Stimulated activated CD4-positive, alpha-beta T cell treated with anti-CD3 and anti-CD28 coated beads, Interleukin-15, amount 100 ng/mL, for 48 hours (primary cell): ENCODE measurements at regions not wholly inside any gene's neighbourhood (a gene's known extent, or its start where the extent isn't known, plus 50 kb on each side); places are given as distances from the start of the nearest gene placed in this dataset.

ENCODE experiments used
- DNase-seq, 2 donors: peaks; one replicate each; pipeline ENCODE4 v3.0.0-alpha.2; 2020; ENCODE audit warnings: low read depth in 2 of 2

DNA sequence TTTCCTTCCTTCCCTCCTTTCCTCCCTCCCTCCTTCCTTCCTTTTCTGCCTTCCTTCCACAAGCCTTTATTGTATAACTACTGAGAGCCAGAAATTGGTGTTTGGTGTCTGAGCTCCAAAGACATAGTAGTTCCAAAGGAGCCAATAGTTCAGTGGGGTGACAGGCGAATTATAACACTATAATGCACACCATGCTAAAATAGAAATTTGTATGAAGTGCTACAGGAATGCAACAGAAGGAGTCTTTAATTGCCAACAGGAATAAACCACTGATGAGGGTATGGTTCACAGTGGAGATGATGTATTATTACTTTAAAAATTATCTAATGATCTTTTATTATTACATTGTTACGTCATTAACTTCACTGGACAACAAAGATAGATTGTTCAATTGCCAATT is 158.8 kb upstream of the SP8 start:
- no peak for DNase-seq

DNA sequence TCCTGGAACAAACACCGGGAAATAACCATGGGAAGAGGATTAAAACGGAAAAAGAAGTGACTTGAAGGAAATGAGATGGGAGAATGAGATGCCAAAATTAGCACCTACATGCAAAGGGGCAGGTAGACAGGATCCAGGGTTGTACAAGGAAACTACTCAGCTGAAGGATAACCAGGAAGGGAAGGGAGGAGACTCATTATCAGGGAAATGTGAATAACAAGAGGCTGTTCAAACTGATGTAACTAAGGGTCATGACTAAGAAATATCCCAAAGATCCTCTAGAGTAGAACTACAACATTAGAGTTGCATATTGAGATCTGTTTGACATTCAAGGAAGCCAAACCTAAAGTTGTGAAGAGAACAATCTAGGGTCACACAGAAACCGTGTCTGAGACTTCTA is 166.2 kb upstream of the SP8 start:
- DNase-seq: no peak

DNA sequence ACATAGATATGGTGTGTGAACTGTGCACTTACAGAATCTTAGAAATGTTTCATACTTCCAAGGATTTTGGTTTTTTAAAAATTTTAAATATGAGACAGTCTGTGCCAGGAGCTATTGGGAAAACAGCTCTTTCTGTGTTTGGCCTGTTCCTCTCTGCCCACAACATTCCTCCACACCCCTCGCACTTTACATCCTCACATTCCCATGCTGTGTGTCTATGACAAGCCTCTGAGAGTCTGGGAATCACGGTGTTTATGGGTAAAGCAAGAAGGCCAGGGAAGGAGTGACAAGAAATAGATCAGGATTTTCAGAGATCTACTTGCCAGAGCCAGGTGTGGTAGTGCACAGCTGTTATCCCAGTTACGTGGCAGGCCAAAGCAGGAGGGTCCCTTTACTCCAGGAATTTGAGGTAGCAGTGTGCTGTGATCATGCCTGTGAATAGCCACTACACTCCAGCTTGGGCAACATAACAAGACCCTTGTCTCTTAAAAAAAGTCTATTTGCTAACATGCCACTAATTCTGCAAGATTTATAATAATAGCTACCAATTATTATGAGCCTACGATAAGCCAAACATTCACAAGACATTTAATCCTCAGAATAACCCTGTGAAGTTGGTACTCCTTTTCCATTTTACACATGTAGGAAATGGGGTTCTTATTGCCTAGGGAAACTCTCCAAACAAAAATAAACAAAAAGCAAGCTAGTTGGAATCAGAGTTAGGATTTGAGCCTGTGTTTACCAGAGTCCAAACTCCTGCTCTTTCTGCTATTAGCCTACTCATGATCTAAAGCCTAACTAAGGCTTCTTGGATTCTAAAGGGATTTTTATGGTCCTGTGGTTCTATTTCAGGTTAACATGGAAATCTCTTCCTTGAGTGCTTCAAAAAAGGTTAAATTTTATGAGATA is 168.3 kb upstream of the SP8 start:
- no peak for DNase-seq

DNA sequence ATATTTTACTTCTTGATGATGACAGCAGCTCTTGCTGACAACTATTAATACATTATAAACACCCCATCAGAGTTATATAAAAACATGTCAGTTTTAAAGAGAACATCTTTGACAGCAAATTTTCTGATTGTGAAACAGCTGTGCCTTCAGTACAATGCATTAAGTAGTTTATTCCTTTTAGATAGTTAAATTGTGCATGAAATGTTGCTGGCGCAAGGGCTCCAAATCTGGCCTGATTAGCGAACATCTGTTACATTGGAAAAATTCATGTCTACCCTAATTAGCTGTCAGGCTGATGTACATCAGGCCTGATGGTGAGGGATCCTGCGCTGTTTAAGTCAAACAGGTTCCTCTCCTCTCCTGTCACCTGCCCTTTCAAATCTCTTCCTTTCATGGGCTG is 171.9 kb upstream of the SP8 start:
- no peak for DNase-seq

DNA sequence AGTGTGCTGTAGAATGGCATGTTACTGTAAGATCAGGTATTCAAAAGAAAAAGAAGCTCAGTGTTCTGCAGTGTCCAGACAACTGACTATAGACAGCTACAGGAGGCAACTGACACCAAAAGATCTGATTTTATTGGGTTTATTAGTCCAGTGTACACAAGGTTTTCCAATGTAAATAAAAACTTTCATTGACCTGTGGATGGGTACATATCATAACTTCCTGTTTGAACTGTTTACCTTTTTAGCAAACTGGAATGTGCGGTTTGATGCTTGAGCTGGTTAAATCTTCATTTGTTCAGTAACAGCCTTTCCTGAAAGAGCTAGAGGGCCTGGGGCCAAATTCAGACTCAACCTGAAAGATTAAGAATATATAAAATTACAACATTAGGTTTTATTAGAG is 172.6 kb upstream of the SP8 start:
- DNase-seq: no peak

DNA sequence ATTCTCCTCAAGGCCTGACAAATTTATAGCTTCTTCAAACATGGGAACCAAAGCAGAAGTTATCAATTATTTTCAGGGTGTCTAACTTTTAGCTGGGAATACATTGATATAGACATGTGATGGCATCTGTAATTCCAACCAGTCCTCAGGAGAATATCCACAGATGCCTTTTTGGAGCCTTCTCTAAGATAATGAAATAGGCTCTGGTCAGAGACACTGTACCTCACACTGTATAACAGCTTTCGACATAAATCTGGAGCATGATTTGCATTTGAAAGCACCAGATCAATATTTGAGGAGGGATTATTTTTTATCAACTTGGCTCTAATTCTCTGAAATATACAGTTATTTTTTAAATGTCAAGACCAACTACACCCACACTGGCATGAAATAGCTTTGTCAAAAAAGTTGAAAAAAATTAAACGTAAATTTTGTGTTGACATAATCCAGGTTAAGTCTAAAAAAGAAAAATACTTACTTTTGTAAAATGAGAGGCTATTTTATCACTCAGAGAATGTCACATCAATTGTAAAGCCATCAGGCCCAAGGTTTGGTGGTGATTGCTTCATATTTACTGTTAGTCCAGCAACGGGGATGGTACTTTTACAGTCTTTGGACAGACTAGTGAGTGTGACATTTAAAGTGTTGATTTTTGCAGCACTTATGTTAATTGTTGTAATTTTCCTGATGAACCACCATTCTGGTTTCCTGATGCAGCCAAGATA is 177.0 kb upstream of the SP8 start:
- DNase-seq: no peak

DNA sequence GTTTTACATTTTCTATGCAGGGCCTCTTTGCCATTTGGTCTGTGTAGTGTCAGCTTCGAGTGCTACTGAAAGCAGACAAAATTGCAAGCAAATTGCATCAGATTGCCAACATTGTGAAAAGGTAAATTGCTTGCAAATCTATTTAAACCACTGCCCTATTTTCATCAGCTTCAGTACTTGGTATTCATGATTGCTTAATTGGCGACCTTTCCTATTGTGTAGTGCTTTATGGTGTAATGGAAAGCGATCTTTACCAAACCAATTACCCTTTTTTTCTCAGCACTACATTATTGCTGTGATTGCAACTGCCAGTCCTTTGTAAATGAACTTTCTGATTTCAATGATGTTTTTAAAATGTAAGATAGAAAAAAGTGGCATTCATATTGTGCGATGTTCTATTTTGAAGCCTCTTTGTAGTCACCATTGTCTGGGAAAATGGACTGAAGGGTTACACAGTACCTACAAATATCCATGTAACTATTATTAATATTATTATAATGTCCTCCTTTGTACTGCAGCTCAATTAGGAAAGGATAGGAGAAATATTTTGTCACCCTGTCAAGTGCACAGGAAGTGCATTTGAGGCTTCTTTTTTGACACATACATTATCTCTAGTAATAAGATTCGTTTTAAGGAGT is 177.7 kb upstream of the SP8 start:
- no peak for DNase-seq

DNA sequence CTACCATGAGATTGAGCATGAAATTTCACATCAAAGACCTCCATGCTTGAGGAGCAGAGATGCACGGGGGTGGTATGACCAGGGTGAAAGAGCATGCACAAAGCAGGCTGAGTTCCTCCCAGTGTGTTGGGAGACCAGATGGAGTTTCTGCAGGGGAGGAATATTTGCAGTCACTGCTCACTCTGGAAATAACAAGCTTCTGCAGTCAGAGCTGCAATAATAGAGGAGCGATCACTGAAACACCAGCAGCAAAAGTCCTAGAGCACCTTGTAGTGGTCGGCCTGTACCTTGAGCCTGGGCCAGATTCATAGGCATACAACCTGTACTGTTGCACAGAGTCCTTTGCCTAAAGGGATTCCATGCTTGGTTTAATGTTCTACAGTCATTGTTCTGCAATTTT is 184.5 kb upstream of the SP8 start:
- no peak for DNase-seq

DNA sequence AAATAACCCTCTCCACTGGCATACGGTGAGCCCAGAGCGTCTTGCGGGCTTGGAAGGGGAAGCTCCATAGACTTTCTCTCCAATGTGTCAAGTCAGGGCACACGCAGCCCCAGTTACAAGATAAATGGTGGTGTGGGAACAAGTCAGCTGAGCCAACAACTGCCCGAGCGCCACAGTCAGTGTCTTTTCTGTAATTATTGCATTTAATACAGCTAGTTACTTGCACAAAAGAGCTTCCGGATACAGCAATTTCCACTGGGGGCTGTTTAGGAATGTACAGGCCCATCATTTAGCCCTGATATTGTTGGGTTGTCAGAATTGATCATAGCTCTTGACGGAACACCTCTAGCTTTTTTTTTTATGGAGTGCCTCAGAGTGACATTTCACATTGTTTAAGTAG is 193.5 kb upstream of the SP8 start:
- DNase-seq: no peak

DNA sequence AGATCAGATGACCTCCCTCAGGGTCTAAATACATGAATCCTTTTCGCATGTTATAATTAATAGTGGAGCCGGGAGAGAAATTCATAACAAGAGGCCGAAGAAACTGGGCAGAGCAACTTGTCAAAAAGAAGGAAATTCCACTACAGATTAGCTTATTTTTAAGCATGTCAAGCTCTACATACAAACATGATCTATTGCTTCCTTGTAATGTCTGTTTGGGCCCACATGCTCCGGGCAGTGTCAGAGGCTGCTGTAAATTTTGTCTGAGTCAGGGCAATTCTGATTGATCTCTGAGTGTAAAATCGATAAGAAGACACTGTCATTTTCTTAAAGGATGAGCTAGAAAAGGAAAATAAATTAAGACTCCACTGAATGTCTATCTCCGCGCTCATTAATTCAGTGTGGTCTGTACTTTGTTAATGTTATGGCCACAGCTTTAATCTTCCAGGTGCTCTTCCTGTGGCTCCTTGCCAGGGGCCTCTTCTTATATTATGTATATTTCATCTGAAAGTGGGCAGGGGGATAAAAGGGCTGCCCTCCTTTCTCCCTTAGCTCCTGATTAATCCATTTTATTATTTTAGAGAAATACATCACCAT is 194.1 kb upstream of the SP8 start:
- no peak for DNase-seq

DNA sequence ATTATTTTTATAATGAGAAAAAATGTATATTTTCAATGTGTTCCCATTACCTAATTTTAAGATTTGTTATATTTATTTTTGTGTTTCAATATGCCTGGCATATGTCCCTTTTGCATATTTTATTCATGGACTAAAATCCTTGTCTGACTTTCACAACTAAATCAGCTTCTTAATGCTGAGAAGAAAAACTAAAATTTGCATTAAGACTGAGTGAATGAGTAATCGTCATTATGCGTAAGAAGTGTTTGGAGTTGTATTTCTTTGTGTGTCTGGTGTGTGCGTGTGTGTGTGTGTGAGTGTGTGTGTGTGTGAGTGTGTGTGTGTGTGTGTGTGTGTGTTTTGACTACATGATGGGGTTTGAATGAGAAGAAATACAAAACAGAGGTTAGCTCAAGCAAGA is 201.7 kb upstream of the SP8 start:
- DNase-seq: no peak

DNA sequence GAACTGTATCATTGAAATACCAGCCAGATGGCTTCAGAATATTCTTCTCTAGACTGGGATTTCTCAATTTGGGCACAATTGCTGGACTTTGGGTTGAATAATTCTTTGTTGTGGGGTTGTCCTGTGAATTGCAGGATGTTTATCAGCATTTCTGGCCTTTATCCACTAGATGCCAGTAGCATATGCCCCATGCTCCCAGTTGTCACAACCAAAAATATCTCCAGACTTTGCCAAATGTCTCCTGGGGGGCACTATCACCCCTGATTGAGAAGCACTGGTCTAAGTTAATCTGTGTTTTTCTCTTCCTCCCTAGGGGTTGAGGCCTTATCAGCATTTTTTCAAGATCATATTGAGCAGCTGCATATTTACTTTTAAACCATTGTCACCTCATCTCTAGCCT is 204.9 kb upstream of the SP8 start:
- no peak for DNase-seq

DNA sequence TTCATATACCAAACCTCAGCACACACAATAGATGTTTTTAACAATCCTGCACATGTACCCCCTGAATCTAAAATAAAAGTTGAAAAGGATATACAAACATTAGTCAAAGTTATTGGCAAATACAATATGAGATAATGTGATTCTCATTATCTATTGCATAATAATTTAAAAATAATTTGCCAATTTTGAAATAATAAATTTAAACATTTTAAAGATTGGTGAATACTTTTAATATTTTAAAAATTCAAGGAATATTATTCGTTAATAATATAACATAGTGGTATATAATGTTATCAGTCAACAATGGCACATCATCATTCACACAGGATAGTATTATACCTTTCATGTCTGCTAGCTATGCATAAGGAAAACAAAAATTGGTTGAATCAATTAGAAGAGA is 207.0 kb upstream of the SP8 start:
- no peak for DNase-seq

DNA sequence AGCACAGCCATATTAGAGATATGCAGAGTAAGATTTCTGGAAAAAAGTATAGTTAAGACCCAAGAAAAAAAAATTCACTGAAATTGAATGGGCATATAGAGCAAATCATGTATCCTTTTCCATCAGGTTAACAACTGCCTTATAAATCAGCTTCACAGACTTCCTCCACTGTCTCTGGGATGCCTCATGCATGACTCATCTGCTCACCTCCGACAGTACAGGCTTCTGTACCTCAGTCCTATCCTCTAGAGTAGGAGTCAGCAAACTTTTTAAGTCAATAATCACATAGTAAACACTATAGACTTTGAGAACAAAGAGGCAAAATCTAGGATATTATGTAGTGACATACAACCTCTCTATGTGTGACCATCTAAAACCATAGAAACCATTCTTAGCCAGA is 211.6 kb upstream of the SP8 start:
- no peak for DNase-seq

DNA sequence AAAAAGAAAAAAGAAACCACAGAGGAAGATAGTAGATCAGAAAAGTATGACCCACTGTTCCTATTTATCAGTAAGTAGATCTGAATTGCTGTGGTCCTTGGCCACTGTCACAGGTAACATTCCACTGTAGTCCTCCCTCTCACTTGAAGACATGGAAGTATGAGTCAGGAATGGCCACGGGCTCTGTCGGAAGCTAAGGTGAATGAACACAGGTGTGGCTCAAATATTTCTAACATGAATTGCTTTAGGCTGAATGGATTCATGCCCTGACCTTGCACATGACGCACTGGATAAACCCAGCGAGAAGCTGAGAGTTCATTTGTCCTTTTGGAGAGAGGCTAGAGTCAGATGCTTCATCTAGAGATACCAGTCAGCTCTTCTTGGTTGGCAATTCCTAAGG is 224.5 kb upstream of the SP8 start:
- no peak for DNase-seq

DNA sequence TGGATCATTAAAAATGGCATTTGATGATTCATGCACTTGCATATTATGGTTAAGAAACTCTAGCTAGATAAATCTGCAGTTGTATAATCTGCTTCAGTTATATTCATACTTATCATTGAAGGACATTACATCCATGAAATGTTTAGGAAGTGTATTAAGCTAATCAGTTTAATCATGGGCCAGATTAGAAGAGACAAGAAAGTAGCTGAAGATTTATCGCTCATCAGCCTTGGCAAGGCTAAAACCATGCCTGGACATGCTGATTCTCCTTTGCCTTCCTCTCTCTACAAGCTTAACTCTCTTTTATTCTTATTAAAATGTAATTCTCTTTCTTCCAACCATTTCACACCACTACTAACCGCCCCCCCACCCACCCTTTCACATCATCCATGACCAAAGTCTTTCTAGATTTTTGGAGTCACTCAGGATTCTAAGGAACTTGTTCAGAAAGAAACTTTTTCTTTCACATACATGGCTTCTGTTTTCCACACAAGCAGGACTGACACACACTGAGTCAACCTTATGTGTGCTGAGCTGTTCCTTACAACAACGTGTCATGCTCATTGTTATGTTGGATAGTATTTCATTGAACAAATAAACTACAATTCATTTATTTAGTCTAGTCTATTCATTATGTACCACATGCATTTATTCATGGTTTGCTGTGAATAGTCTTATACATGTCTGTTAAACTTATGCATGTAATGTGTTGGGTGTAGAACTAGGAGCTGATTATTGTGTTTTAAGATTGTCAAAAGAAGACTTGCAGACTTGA is 227.3 kb upstream of the SP8 start:
- no peak for DNase-seq

DNA sequence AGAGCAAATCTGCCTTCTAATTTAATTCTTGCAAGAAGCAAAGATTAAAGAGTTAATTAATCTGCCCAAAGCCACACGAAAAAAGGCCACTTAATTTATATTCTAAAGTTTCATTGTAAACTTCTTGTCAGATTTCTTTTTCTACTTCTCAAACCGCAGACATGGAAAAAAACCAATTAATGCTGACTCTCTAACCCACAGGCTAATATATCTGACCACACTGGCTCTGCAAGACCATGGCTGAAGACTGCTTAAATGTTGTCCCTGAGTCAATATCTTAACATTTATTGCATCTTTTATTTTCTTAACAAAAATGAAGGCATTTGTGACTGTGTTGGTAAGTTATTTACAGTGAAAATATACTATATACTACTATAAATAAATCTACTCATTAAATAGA is 234.0 kb upstream of the SP8 start:
- no peak for DNase-seq

DNA sequence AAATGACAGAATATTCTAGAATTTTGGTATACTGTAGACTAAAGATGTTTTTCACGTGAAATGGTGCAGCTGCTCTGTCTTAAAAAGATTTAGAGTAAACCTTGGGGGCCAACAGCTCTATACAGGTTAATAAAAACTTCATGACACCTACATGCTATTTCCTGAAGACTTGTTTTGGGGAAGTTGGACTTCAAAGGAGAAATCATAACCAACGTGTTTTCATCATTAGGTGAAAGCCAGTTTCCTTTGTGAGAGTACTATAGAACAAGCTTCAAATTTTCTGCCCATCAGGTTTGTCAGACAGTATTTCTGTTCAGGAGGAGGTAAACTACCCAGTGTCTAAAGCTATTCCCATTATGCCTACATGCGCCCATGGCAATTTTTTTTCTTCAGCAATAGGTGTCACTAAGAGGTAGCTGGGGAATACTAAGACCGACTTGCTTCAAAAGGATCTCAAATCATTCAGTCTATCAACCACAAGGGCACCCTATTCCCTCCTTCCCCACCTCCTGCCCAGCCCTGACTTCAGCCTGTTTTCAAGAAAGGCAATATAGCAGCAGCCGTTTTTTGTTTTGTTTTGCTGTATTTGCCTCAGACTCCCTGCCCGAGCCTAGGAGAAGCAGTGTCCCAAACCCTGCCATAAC is 237.3 kb upstream of the SP8 start:
- no peak for DNase-seq

DNA sequence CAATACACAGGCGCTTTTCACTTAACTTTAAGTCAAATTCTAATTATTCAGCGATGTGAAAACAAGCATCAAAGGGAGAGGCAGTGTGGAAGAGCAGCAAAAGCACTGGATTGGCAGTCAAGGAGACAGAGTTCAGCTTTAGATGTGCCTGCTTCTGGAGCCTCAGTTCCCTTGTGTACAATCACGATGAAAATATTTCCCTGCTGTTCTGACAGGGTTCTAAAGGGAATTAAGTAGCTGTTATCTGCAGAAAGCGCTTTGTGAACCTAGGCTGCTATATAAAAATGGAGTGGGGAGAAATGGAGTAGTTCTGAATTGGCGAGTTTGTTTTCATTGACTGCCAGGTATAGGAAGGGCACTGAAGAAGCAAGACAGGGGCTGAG is 237.8 kb upstream of the SP8 start:
- DNase-seq: no peak

DNA sequence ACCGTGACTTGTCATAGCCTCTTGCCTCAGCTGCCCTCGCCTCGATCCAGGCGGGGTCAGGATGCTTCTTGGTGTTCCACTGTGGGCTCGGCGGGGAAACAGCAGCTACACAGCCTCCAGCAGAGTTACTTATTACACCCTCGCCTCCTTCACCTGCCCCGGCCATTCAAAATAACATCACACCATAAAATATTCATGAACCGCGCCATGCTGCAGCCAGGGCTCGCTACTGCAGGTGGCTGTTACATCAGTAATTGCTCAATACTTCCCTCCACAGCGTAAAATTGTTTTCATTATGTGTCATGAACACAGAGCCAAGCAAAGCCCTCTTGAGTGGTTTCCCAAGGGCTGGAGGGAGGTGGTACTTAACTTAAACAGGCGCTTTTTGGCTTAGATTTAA is 241.5 kb upstream of the SP8 start:
- no peak for DNase-seq

DNA sequence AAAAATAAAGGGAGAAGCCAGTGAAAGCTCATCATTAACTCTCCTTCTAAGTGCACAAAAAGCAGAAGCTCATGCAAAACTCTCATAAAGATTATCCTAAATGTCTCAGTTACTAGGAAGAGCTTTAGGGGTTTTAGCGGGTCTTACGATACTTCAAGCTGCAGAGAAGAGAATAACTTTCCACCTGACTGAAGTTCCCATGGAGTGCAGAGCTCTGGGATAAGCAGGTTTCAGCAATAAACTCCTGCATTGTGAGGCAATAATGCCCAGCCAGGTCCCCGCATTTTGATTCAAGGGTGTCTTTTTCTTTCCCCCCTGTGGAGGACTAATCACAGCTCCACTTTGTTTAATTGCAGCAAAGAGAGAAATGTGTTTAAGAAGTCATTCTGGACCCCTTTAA is 241.9 kb upstream of the SP8 start:
- no peak for DNase-seq
